Stimulated activated CD8-positive, alpha-beta memory T cell treated with anti-CD3 and anti-CD28 coated beads, Interleukin-4, amount 100 ng/mL, for 48 hours (primary cell): ENCODE measurements at regions not wholly inside any gene's neighbourhood (a gene's known extent, or its start where the extent isn't known, plus 50 kb on each side); places are given as distances from the start of the nearest gene placed in this dataset.
"Not testable (repeated sequence)": the region's sequence is repeated elsewhere in the genome, so short reads cannot be mapped to it uniquely, and the experiment has no call there.

Source experiments
- DNase-seq: peaks from one replicate; pipeline ENCODE4 v3.0.0-alpha.2; 2020

DNA sequence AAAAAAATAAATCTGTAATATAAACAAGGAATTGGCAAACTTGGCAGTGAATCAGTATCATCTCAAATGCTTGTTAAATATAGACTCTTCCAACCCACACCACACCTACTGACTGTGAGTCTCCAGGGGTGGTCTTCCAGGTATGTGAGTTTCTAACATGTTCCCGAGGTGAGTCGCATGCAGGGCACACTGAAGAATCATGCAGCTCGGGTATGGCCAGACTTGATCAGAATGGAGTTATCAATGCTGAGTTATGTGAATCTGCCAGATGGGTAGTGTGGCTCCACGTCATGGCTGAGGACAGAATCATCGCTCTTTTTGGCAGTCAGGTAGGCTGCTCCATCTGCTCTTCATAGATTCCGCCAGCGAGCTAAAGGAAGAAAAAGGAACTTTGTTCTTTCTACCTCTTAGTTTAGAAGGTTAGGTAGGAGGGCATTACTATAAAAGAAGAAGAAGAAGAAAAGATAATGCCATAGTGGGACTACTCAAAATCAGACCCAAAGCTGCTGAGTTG, 1279.7 kb upstream of the ZEB2 start:
- DNase-seq, result no peak

DNA sequence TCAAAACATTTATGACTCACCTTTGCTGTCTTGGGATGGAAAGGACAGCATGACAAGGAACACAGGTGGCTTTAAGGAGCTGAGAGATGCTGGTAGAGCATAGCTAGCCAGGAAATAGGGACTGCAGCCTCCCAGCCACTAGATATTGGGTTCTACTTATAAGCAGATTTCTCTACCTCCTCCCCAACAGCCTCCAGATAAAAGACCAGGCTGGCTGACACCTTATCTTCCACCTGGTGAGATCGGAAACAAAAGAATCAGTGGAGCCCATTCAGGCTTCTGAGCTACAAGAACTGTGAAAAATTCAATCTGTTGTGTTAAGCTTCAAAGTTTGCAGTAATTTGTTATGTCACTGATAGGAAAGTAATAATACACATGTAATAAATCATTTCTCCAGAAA, 1278.5 kb upstream of the ZEB2 start:
- no peak for DNase-seq

DNA sequence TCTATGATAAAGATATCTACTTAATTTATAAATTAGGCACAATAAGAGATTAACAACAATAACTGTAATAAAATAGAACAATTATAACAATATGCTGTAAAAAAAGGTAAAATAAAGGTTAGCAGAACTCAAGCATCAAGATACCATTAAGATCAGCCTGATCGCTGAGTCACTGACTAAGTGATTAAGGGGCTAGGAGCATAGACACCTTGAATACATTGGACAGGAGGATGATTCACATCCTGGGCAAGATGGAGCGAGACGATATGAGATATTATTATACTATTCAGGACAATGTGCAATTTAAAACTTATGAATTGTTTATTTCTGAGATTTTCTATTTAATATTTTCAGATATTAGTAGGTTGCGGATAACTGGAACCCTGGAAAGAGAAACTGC, 1277.8 kb upstream of the ZEB2 start:
- no peak for DNase-seq

DNA sequence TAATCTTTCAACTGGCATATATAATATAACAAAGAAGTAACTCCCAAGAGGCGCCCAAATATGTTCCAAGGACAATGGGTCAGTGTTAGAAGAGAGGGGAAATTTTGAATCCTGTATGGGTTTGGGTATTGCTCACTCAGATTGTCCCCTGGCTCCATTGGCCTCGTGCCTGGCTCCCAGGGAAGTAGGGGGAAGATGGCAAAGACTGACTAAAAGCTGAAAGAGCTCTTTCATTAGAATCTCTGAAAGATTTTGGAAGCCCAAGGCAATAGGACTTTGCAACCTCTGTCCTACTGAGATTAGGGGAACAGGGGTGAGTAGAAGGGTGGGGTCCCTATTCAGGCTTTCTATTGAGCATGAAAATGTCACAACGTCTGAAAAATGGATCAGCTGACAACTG, 1272.8 kb upstream of the ZEB2 start:
- no peak for DNase-seq

DNA sequence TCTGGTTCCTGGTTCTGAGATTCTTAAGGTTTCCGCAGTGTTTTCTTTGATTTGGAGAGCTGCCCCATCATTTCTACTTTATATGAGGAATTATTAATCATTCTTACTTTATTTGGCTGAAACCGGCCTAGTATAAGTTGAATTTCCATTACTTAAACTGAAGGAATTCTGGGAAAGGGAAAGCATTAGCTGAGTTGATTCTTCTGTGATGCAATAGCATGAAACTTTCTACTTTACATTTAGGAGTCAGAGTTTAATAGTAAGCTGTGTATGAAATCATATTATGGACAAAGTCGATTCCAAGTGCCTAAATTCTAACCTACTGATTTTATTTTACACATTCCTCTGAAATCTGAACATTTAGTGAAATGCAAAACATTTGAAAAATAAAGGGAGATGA, 1269.7 kb upstream of the ZEB2 start:
- DNase-seq, result no peak

DNA sequence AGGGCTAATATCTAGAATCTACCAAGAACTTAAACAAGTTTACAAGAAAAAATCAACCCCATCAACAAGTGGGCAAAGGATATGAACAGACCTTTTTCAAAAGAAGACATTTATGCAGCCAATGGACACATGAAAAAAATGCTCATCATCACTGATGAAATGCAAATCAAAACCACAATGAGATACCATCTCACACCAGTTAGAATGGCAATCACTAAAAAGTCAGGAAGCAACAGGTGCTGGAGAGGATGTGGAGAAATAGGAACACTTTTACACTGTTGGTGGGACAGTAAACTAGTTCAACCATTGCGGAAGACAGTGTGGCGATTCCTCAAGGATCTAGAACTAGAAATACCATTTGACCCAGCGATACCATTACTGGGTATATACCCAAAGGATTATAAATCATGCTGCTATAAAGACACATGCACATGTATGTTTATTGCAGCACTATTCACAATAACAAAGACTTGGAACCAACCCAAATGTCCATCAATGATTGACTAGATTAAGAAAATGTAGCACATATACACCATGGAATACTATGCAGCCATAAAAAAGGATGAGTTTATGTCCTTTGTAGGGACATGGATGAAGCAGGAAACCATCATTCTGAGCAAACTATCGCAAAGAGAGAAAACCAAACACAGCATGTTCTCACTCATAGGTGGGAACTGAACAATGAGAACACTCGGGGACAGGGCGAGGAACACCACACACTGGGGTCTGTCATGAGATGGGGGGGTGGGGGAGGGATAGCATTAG, 1267.9 kb upstream of the ZEB2 start:
- DNase-seq, result not testable (repeated sequence)

DNA sequence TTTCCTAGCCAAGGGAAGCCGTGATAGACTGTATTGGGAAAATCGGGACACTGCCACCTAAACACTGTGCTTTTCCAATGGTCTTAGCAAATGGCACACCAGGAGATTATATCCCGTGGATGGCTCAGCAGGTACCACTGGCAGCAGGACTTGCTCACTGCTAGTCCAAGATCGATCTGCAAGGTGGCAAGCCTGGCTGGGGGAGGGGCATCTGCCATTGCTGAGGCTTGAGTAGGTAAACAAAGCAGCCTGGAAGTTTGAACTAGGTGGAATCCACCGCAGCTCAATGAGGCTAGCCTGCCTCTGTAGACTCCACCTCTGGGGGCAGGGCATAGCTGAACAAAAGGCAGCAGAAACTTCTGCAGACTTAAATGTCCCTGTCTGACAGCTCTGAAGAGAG, 1262.7 kb upstream of the ZEB2 start:
- DNase-seq, result not testable (repeated sequence)

DNA sequence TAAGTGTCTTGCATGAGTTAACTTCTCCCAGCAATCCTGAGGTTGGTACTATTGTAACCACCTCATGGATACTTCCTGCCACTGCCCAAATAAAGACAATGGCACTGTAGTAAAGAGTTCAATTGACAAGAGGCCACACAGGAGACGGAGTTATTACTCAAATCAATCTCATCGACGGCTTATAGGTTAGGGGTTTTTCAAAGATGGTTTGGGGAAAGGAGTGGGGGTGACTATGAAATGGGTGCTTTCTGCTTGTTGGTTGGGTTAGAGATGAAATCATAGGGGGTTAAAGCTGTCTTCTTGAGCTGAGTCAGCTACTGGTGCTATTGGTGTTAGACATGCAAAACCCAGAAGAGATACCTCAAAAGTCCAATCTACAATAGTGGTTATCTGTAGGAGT, 1258.0 kb upstream of the ZEB2 start:
- no peak for DNase-seq

DNA sequence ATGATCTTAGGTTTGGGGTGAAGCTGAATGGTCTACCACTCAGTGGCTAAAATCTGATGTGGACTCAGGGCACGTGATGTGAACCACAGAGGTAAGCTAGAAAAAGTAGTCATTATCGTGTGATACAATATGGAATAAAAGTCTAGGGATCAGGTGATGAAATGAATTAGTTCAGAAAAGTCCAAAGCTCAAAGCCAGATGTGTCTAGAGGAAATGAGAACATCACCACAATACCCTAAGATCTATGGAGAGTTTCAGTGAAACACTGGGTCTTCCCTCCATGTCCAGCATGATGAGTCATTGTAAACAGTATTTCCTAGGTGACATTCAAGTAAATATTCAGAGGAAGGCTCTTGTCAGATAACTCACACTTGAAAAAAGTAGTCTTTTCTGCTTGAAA, 1257.4 kb upstream of the ZEB2 start:
- DNase-seq, result no peak

DNA sequence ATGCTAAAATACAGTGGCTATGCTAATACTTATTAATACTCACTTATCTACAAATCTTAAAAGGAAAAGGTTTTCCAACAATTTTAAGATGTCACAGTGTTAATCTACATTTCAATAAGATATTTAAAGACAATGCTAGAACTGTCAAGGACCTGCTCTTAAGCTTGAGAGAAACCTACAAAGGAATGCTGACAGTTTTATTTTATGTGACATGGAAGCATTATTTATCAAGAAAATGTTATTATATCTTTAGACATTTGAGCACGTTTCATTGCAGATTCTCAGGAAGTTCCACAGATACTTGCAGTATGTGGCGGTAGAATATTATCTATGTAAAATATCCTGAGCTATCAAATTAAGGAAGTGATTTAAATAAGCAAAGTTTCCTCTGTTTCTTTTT, 1255.7 kb upstream of the ZEB2 start:
- DNase-seq, result no peak

DNA sequence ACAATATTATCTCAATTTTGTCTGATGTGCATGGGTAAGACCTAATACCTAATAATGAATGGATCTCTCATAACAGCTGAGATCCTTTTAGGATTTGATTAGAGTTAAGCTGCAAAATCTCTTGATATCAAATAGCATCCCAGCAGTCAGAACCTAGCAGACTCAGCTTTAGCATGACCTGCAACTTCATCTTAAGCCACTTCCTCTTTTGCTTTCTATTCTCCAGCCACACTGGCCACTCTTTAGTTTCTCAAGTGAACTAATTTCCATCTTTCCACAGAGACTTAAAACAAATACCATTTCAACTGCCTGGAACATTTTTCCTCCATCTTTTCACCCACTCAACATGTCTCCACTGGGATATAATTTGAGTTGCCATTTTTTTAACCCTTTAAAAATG, 1251.6 kb upstream of the ZEB2 start:
- DNase-seq, result no peak

DNA sequence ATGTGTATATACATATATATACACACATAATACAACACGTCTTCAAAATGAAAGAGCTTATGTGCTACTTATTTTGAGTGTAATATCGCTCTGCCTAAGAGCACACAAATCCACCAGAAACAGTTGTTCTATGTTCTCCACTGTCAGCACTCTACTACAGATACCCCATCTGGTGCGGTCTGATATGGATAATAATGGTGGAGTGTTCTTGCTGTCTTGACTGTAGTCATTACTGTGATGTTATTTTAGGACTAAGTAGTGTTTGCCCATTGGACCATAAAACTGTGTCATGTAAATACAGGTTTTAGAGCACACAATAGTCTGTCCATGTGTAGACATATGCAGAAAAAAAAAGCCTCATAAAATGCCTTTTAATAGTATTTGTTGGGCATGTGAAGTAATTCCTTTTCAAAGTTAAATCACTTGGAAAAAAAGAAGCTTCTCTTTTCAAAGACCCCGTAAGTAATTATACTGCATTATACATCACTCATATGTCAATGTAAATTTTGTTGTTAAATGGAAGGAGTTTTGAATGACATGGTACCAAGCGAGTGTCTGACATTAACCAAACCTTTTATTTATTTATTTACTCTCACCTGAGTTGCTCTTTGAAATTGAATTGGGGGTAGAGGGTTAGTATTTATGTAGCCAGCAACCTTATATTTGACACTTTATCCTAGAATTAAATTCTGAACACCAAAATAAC, 1249.2 kb upstream of the ZEB2 start:
- no peak for DNase-seq

DNA sequence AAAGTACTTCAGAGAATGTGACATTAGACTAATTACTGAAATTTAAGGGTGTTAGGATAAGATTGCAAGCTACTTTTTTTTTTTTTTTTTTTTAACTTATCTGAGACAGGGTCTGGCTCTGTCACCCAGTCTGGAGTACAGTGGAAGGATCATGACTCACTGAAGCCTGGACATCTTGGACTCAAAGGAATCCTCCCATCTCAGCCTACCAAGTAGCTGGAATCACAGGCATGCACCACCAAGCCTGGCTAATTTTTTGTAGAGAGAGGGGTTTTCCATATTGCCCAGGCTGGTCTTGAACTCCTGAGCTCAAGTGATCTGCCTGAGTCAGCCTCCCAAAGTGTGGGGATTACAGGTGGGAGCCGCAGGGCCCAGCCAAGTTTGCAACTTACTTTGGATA, 1246.0 kb upstream of the ZEB2 start:
- no peak for DNase-seq

DNA sequence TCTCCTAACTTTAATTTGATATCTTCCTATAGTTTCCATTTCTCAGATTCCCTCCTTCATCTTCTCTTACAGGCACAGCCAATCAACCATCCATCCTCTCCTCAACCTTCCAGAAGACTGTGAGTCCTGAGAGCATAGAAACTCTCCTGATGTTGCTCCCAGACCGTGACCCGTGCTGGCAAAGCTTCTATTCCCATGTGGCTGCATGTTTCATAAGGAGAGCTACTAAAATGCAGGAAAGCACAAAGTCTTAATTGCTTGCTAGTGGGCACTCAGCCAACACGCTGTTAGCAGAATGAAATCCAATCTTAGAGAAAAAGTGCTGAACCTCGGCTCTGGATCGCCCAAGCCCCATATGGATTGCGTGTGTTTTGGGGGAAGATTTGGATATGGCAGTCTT, 1244.7 kb upstream of the ZEB2 start:
- no peak for DNase-seq

DNA sequence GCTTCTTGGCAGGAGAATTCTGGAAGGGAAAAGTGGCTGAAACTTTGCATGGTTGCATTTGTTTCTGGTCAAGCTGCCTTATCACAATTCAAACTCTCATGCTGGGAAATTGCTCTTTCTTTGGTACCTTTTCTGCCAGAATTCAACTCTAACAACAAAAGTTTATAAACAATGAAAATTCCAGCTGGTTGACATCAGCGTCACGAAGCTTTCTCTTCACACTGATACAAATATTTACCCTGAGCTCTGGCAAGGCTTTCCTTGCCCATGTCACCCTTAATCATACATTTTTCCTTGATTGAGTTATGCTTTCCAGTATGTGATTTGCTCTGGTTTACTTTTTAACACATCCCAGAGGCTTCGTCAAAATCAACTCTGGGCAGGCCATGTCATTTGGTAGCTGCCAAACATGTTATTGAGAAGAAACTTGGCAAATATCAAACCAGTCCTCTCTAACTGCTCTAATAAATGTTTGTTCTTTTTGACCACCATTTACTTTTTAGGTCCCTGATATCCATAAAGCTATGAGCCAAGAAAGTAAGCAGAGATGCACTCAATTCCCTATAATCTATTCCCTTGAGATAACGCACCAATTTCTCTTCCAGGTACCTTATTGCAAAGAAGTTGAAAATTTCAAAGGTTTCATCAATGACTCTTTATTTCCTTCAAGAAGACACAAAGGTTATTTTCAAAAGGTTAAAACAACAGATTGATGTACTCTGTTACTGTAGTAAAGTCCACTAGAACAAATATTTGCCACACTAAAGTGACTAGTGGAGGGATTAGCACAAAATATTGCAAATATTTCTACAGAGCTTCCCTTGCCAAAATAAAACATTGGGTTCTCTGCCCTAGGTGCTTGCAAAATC, 1241.1 kb upstream of the ZEB2 start:
- DNase-seq, result no peak

DNA sequence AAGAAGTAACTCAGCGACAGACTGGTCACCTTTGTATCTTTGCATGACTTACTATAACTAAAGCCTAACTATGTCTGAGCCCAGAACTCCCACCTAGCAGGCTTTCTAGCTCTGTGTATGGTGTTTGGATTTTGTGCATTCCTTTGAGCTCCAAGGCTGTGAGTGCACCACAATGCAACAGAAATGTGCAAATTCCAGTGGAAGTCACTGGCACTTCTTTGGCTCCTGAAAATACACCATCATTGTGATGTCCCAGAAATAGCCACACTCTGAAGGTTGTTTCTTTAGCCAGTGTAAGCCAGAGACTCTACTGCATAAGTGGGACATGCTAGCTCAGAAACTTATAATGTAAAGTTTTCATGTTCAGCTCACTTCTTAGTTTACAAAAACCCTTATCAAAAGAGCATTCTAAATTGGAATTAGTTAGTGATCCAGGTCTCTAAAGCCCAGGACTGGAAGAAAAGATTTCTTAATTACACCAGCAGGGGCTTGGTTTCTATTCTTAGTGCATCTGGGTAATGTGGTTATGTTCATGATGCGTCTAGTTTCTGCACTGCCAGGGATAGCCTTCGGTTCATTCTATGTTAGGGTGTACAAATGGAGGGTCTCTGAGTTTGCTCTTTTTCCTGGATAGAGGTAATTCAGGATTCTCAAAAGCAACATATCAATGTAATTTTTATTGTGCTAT, 1239.5 kb upstream of the ZEB2 start:
- no peak for DNase-seq

DNA sequence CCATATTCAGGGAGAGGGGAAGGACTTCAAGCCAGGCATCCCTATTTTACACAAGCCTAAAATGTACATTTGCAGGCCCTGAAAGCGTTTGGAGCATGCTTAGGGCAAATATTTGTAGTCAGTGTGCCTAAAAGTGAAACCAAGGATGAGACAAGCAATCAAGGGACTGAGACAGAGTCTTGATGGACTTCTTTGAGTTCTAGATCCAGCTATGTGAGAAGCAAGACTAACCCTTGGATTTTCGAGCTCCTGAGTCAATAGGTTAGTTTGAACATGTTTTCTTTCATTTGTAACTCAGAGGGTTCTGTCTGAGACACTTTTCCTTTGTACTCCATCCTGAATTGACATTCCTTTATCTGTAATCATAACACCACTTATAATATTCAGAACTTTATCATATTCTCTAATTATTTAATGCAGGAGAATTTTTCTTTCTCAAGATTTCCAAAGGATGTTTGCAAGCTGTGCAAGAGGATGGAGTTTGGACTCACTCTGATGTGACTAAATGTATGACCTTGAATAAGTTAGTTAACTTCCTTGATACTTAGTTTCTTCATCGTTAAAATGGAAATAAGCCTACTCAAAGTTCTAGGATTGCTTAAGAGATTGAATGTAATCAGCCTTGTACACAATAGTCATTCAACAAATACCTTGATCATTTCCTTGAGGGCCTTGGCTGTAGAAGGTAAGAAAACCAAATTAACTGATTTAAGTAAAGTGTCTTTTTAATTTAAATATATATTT, 1237.8 kb upstream of the ZEB2 start:
- DNase-seq, result no peak

DNA sequence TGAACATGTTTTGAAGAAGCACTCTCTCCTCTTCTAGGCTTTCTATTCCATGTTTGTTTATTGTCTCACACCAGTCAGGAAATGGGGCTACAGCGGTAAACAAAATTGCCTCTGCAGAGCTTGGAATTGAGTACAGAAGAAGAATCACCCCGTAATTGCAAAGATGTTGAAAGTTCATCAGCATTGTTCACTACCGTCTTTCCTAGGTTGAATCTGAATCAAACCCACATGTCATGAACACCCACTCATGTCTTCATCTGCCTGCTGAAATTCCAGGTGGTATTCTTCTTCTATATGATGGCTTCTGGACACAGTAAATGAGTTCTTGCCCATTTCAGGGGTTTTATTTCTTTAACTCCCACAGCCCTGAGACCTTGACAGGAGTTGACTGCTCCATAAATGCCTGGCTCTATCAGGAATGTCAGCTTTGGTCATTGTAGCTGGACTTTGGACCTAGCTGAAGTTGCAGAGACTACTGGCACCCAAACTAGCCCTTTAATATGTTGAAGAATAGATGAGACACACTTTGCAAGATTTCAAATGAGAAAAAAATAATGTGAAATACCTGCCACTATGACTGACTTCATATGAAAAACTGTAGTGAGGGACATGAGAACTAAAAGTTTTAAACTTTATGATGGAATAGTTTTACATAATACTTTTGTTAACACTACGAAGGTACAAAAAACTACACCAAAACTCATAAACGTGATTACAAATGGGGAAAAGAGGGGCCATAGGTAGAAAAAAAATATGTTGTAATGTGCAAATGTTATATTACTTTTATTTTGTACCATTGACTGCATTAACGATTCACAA, 1235.3 kb upstream of the ZEB2 start:
- DNase-seq, result no peak

DNA sequence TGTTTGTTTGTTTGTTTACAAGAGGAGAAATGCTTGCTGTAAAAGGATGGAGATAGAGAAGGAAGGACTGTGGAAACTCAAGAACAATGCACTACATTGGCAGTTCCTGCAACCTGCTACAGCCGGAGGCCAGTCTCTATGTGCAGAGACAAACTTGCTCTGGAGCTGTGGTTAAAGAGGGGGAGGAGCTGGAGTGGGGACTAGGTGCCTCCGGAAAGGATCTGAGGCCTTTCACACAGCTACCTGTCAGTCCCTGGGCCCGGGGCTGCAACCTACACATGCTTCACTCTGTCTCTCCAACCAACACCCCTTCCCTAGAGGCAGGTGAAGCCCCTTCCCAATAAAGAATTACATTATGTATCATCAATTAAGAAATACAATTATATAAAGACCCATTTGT, 1234.0 kb upstream of the ZEB2 start:
- no peak for DNase-seq

DNA sequence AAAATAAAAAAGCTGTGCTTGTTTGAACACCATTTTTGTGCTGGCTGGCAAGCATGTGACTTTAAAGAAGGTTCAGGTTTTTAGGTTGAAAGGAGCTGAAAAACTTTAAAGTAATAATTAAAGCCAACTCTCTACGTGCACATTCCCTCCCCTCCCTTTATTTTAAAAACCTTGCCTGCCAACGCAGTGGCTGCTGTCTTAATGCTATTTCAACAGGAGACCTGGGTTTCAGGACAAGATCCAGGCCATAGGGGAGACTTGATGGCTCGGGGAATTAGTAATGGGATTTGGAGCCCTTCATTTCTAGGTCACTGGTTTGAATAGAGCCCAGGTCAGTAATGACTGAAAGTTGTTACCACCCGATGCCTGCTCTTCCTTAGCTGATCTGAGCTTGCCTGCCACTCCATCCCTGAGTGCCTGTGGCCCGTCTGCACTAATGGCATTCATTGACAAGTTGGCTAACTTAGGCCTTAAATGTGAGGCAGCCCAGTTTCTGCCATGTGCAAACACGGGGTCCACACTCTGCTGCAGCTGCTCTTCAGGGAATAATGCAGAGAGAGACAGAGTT, 1233.2 kb upstream of the ZEB2 start:
- no peak for DNase-seq
